IMR-90 (cell line): ENCODE measurements at regions not wholly inside any gene's neighbourhood (a gene's known extent, or its start where the extent isn't known, plus 50 kb on each side); places are given as distances from the start of the nearest gene placed in this dataset.

Experiments used
- CTCF ChIP-seq: conservative IDR thresholded peaks from 2 replicates; pipeline ENCODE4 v1.5.1; 2012; ENCODE audit warnings: mild to moderate bottlenecking, low read depth, low read length, improper control_type of control experiment
- MXI1 ChIP-seq: IDR thresholded peaks from 2 replicates; pipeline ENCODE4 v1.6.1; 2012; ENCODE audit warnings: low read depth, mild to moderate bottlenecking, low read length, moderate library complexity, borderline replicate concordance

GRCh38 chr11:116225236-116225635 is 547.6 kb downstream of the BUD13 start:
- TF ChIP-seq CTCF (no peak), MXI1 (no peak)
